GM18907 (cell line): ENCODE measurements at regions not wholly inside any gene's neighbourhood (a gene's known extent, or its start where the extent isn't known, plus 50 kb on each side); places are given as distances from the start of the nearest gene placed in this dataset.

Experiments
- ATAC-seq: cut with Tn5 transposase; IDR thresholded peaks from one replicate; pipeline ENCODE4 v1.9.1; 2021; ENCODE audit warnings: mild to moderate bottlenecking, moderate library complexity; ENCODE audit not compliant: unreplicated experiment

DNA sequence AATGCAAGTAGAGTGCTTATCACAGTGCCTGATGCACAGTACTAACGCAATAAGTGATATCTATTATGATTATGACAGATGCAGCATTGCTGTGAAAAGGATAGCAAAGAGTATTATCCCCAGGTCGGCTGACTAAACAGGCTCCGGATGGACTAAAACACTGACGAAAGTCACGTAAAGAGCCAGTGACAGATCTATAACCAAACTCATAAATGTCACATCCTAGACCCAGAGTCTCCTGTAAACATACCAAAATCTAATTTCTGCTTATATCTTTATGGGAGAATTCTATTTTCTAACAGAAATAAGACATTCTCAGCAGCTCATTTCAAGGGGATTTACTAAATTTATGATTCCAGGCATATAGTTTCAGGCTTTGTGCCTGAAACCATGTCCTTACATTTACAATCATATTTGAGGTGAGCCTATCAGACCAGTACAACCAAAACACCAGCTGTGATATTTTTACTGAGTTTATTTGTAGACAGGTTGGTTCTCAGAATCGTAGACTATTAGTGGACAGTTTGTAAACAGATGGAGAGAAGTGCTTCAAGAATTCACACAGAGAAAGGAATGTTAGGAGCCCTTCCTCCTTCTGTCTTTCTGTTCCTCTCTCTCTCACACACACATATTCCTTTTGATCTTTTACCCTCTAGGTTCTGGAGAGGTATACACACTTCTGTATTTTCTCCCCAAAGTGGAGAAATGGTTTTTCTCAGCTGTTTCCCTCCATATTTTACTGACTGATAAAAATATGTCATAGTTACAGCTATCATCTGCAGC, 52.4 kb upstream of the WDR26 start:
- no peak for ATAC-seq

DNA sequence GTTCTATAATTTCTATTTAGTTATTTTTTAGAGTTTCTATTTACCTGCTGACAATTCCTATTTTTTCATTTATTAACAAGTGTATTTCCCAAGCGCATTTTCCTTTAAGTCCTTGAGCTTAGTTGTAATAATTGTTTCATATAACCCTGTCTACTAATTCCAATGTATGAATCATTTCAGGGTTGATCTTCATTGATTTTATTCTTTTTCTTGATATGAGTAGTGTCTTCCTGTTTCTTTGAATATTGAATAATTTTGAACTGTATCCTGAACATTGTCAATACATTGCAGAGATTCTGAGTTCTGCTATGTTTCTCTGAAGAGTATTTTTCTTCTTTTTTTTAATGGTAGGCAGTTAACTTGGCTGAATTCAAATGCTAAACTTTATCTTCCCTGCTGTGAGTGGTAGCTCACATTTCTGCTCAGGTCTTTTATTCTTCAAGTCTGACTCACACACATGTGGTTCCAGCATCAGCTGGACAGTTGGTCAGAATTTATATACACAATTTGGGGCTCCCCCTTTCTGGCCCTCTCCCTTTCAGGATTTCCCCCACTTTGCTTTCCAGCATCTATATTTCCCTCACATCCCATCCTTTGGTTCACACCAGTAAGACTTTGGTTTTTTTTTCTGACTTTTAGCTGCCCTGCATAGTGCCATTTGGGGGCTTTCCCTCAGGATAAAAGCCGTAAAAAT, 54.4 kb upstream of the WDR26 start:
- no peak for ATAC-seq

DNA sequence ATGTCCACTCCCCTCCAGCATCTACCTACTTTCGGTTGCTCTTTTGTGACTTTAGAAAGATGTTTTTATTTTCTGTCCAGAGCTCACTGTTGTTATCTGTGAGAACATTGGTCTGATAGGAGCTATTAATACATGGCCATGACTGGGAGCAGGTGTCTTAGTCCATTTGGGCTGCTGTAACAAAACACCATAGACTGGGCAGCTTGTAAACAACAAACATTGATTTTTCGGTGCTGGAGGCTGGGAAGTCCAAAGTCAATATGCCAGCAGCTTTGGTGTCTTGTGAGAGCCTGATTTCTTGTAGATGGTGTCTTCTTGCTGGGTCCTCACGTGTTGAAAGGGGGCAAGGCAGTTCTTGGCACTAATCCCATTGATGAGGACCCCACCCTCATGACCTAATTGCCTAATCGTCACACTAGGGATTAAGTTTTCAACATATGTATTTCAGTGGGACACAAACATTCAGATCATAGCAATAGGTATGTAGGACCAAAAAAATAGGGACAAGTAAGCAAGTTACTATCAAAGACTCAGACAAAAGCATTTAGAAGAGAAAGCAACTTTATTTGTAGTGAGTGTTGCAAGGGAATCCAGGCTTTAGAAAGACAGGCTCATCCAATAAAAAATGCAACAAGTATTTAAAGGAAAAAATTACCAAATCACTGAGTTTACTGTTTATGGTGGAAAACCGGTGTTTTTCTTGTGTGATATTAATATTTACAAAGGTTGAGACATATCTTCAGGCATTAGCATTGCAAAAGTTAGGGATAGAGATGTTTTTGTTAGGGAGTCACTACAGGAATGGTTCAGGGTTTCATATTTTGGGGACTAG, 55.2 kb upstream of the WDR26 start:
- no peak for ATAC-seq

DNA sequence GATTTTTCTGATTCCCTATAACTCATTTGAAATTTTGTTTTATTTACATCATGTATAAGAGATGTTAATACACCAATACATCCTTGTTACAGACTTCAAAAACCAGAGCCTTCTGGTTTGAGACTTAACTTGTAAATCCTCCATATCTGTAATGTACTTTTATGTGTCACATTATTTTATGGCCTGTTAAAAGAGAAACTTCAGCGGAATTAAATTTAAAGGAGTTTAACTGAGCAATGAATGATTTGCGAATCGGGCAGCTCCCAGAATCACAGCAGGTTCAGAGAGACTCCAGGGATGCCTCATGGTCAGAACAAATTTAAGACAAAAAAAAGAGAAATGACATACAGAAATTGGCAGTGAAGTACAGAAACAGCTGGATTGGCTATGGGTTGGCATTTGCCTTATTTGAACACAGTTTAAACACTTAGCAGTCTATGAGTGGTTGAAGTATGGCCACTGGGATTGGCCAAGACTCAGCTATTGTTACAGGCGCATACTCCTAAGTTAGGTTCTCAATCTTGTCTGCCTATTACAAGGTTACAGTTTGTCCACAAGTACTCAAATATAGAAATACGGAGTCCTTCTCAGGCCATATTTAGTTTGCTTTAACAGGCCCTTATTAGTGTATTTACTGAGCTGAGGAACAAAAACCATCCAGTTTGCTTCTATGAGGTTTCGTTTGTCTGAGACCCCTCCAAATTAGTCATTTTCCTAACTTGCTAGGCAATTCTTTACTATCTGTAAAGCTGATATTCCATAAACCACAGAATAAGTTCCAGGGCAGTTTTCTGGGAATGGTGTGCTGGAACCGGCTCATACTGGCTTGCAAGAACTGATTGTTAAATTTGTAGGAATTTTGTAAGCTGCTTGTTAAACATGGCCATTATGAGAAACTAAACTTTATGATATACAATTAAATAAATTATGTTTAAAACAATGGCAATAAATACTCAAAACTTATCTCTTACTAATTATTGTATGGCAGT, 56.2 kb upstream of the WDR26 start:
- no peak for ATAC-seq

DNA sequence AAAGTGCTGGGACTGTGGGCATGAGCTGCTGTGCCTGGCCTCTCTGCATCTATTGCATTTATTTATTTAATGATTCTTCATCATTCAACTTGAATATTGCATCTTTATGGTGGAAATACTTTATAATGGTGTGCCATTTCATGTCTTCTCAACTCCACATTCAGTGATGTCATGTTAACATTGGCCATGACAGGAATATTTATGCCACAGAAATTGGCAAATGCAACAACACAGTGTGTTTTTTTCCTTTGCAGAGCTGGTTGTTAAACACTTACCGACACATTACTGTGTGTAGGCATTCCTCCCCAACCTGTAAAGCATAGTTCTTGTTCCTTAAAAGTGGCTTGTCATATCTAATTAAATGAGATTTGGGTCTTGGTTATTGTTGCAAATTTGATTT, 57.4 kb upstream of the WDR26 start:
- no peak for ATAC-seq

DNA sequence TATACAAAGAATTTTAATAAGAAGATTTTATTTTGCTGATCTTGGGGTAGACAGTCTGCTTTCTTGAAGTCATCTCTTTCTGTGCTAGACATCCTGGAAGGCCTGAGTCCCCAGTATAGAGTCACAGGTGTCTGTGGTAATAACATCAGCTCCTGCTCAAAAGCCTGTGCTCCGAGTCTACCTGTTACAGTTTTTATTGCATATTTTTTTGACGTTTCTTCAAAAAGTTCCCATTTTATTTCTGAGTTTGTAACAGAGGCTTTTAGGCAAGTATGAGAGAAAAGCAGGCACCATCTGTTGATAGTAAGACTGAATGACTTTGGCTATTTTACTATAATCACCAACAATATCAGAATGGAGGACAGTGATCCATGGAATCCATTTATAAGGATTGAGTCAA, 58.0 kb upstream of the WDR26 start:
- no peak for ATAC-seq

DNA sequence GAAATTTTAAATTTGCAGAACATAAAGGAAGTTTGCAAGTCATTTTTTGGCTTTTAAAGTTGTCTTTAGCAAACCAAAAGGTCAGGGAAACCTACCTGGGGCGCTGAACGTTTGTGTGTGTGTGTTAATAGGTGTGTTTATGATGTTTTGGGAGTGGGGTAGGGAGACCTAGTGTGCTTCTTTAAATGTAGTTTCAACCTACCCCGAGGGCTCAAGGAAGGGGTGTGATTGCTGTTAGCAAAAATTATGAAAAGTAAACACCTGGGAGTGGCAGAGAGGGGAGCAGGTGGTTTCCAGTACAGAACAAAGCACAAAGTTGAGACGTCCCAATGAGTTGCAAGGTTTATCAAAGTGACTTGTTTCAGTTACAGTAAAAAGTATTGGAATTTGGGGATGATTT, 58.7 kb upstream of the WDR26 start:
- no peak for ATAC-seq

DNA sequence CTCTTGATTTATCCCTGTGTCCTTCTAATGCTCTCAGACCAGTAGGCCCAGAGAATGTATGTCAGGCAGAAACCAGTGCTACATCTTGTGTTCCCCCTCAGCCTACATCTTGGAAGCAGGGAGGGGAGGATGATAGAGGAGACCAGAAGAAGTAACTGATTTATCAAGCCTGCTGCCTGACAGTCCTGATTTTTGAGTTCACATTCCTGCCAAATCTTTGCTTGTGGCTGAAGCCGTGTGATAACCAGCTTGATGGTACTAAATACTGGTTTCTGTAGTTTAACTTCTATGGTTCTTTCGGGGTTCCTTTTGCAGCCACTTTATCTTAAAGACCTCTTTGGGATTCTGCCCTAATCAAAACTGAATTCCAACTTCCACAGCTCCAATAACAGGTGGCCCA, 59.7 kb upstream of the WDR26 start:
- ATAC-seq, result no peak

DNA sequence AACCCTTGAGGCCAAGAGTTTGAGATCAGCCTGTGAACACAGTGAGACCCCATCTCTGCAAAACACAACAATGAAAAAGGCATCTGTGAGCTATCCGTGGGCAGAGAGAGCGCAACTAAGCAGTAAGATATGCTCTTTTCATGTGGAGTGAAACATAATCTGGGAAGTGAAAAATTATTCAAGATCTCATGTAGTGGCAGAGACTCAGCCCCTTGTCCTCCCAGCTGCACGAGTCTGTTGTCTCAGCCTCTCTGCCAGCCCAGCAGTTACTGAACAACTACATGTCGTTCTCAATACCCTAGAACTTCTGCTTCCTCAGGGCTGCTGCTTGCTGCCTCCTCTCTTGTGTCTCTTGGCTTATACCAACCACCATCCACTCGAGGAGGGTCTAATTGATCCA, 61.3 kb upstream of the WDR26 start:
- ATAC-seq, result no peak

DNA sequence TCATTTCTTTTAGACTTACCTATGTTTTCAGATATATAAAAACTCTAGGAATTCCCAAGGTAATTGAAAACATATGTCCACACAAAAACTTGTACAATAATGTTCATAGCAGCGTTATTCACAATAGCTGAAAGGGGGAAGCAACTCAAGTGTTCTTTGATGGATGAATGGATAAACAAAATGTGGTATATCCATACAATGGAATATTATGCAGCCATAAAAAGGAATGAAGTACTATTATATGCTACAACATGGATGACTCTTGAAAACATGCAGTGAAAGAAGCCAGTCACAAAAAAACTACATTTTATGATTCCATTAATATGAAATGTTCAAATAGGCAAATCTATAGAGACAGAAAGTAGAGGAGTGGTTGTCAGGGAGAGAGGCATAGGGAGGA, 62.2 kb upstream of the WDR26 start:
- ATAC-seq, result no peak

DNA sequence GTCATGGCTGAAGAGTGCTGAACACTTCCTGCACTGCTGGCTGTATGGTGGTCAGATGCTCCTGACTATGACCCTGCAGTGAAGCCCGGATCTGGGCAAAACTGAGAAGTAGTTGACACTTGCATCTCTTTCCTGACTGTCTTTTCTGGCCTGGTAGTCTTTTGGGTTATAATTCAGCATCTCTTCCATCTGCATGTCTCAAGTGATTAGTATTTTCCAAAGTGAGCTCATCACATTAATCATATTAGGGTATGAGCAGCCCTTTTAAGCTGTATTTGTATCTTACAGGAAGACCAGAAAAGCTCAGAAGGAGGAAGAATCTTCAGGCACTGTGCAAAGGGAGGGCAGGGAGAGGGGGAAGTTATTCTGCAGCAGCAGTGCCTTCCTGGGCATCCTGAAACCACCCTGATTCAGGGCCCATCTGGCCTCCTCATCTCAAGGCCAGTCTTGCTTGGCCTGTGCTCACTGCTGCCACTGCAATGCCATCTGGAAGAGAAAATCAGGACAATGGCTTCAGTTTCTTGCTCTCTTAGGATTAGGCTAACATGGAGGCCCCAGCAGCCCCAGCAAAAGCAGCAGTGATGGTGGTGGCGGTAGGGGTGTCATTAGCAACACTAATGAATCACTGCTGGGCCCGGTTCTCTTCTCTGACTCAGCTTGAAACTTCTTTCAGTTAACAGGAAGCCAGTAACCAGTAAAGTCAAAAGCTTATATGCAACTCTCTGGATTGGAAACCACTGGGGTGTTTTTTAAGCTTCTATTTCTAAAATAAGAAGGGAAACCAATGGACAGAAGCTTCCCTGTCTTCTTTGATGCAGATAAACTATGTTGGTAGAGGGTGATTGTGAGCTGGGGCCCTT, 63.3 kb upstream of the WDR26 start:
- ATAC-seq, result peak; percentile 97

DNA sequence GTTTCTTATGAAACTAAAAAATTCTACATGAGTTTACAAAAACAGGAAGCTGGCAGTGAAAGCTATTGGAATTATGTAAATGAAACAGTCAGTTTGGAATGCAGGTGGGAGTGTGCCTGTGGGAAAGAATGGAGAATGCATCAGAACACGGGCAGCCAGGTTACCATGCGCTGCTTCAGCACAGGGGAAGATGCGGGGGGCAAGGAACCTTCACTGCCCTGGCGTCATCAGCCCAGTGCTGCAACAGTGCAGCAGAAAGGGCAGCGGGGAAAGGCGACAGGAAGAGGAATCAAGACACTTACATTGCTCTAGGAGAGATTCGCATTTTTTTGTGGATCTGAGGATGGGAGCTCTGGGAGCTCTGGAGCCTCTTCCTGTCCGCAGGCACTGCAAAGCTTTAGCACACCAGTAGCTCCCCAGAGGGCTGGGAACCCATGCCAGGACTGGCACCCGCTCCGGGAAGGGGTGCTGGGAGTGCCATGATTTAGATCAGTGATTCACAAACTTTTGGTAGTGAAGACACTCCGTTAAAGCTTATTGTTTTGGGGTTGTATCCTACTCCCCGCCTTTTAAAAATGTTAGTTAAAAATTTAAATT, 64.1 kb upstream of the WDR26 start:
- no peak for ATAC-seq

DNA sequence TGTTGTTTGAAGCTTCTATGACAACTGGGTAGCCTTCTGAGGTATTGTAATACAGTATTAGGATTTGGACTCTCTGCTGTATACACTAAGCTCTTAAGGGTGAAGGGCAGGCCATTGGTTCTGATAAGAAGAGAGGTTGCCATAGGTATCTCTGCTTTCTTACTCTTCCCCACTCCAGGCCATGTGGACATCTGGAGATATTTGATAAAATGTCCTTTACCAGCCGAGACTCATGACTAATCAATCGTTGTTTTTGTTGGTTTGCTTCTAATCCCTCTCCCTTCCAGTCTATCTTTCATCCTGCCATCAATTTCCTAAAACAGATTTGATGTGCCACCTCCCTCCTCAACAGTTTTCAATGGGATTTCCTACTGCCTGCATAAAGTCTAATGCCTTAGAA, 64.6 kb upstream of the WDR26 start:
- no peak for ATAC-seq

DNA sequence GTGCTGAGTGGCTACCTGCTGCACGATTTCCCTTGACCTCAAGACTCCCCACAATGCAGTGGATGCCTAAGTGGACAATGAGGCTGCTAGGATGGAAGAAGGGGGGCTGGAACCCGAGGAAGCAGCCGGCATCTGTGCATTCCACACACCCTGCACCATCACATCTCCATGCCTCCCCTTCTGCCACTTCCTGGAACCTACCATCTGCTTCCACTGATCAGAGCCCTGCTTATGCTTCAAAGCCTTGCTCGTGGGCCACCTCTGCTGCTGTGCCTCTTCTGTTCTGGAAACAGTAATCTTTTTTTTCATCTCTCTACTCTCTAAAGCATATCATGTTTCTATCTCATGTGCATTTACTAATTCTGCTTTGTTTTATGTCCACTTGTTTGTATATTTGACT, 66.2 kb upstream of the WDR26 start:
- ATAC-seq, result no peak

DNA sequence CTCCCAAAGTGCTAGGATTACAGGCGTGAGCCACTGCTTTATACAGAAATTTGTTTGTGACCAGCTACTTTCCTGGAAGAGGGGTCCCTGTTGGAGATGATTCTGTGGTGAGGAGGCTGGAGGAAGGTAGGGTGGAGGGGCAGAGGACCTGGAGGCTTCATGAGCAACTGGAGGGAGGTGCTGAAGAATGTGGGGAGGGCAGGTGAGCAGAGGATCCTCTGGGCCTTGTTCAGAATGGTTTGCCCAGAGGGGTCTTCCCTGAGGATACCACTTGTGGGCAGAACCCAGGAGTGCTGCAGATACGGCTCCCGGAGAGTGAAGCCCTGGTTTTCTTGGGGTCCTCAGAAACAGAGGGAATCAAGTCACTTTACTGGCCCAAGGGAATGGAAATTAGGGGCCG, 67.2 kb upstream of the WDR26 start:
- no peak for ATAC-seq

DNA sequence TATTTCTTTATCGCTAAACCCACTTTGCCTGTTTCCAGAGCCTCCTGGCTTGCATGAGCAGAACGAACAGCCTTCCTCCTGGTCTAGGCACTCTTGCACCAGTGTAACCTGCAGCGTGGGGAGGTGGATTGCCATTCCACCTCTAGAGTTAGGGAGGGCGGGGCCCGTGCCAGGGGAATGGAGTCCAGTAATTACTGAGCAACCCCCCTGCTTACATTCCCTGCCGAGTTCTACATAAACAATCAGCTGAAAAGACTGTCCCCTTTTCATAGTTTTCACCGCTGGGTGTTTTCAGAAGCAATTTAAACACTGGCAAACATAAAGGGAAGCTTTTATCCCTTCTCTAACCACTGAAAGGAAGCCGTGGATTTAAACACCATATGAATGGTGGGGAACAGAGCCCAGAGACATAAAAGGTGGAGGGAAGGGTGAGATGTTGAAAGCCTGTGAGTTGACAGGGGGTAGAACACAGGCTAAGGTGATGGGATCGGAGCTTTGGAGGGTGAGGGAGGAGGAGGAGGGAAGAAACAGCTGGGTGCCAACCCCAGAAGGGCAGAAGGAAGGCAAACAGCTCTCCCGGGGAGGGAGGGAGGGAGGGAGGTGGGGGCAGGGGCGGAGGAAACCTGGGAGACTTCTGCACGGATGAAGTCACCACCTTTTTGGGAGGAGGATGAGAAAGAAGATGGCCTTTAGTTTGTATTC, 68.0 kb upstream of the WDR26 start:
- no peak for ATAC-seq

DNA sequence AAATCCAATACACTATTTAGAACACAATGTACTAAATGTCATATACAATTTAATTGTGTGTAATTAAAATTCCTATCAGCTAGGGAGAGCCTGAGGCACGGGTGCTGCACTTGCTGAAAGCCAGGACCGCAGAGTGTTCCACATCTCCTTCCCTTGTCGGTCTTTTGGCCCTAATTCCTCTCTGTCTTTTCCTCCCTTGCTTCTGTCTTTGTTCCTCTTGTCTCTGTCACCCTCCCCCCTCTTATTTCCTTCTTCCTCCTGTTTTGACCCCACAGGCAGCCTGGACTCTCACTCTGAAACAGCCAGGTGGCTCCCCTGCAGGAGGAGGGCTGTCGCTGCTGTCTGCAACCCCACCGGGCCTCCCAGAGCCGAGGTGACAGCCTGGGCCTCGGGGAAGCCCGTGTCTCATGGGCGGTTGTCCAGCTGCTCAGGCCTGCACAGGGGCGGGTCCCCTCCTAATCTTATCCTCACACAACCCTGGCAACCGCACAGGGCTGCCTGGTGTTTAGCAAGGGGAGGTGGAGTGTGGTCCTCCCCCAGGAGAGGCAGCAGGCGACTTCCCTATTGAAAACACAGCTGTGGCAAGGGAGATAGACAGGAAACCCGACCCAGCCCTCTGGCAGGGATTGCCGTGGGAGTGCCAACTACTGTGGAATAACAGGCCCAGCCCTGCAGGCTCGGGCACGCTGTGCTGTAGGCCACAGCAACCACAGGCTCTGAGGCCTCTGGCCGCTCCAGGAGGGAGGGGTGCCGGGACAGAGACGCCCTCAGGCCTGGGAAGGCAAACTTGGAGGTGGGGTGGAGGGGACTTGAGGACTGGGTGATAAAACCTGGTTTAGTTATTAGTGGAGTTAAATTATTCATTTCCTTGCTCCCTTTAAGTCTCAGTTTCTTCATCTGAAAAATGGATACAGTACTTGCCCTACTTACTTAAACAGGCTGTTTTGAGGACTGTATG, 68.8 kb upstream of the WDR26 start:
- ATAC-seq, result peak; percentile 96
